Gastroesophageal sphincter (tissue), 4 donors: ENCODE measurements at regions not wholly inside any gene's neighbourhood (a gene's known extent, or its start where the extent isn't known, plus 50 kb on each side); places are given as distances from the start of the nearest gene placed in this dataset.

ENCODE experiments used
- ATAC-seq: fragments of 150-250 bp; one replicate; pipeline ENCODE4 v1.9.1; 2016; ENCODE audit warnings: mild to moderate bottlenecking, moderate library complexity
- H3K27ac ChIP-seq, 4 donors: fragments of 200-600 bp; sonication (generic) in 3 of 4; 1 replicate in 3 of 4; 2 replicates in 1 of 4; pipeline ENCODE4 v1.5.1; 2016 to 2019
- H3K27me3 ChIP-seq: fragments of 200-600 bp; sonication (generic); one replicate; pipeline ENCODE4 v1.5.1; 2019
- H3K36me3 ChIP-seq, 2 donors: fragments of 200-600 bp; sonication (generic); one replicate each; pipeline ENCODE4 v1.5.1; 2019; ENCODE audit warnings: control low read depth in 1 of 2
- H3K4me1 ChIP-seq, 3 donors: fragments of 200-600 bp; sonication (generic); 1 replicate in 2 of 3; 2 replicates in 1 of 3; pipeline ENCODE4 v1.5.1; 2016 to 2019; ENCODE audit warnings: control low read depth in 2 of 3
- H3K4me3 ChIP-seq, 2 donors: fragments of 200-600 bp; sonication (generic); one replicate each; pipeline ENCODE4 v1.5.1; 2019; ENCODE audit warnings: mild to moderate bottlenecking in 1 of 2, moderate library complexity in 1 of 2
- H3K9me3 ChIP-seq, 3 donors: fragments of 200-600 bp; sonication (generic); one replicate each; pipeline ENCODE4 v1.5.1; 2017 to 2019; ENCODE audit warnings: control low read depth in 2 of 3
- EP300 ChIP-seq: sonication (generic); formaldehyde crosslinking; IDR thresholded peaks from one replicate; pipeline ENCODE4 v1.6.1; 2017; ENCODE audit warnings: antibody characterized with exemption, mild to moderate bottlenecking
- POLR2A ChIP-seq, 2 donors: fragments of 450-650 bp; IDR thresholded peaks; one replicate each; pipeline ENCODE4 v1.6.1; 2017; ENCODE audit warnings: antibody characterized with exemption in 2 of 2, mild to moderate bottlenecking in 2 of 2, moderate library complexity in 1 of 2
- POLR2AphosphoS5 ChIP-seq: sonication (generic); formaldehyde crosslinking; IDR thresholded peaks from one replicate; pipeline ENCODE4 v1.6.1; 2017; ENCODE audit warnings: antibody characterized with exemption
- WGBS, 2 donors: methylation state at CpG; one replicate each; pipeline ENCODE4 v1.1.5; 2018; ENCODE audit warnings: low coverage in 1 of 2; 5-methylcytosine and 5-hydroxymethylcytosine counted together
- TF ChIP-seq, protein P1 (sequence below), 4 experiments: fragments of 200-600 bp in 2 of 4; fragments of 450-650 bp in 2 of 4; sonication (generic) in 1 of 4; IDR thresholded peaks; one replicate each; pipeline ENCODE4 v1.5.1; 2017 to 2019; ENCODE audit warnings: antibody characterized with exemption in 4 of 4, mild to moderate bottlenecking in 2 of 4, moderate library complexity in 2 of 4

DNA sequence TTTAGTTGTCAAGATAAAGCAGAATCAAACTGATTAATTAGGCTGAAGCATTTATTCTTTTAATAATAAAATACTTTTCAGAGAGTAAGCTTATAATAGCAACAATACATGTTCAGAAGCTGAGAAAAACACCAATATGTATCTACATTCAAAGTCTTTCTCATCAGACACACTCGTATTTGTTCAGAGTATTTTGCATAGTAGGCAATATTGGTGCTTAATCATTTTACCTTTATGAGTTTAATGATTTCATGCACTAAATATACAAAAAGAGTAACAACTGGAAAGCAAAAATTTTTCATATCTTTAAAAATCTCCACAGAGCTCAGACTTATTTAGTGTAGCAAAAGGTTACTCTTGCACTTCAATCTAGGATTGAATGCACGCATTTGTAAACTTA, 313.9 kb downstream of the ZEB2 start:
- no peaks in the 10 kb centered on the region for H3K27me3 ChIP-seq
- no peak for TF ChIP-seq EP300
- TF ChIP-seq, protein P1, sequence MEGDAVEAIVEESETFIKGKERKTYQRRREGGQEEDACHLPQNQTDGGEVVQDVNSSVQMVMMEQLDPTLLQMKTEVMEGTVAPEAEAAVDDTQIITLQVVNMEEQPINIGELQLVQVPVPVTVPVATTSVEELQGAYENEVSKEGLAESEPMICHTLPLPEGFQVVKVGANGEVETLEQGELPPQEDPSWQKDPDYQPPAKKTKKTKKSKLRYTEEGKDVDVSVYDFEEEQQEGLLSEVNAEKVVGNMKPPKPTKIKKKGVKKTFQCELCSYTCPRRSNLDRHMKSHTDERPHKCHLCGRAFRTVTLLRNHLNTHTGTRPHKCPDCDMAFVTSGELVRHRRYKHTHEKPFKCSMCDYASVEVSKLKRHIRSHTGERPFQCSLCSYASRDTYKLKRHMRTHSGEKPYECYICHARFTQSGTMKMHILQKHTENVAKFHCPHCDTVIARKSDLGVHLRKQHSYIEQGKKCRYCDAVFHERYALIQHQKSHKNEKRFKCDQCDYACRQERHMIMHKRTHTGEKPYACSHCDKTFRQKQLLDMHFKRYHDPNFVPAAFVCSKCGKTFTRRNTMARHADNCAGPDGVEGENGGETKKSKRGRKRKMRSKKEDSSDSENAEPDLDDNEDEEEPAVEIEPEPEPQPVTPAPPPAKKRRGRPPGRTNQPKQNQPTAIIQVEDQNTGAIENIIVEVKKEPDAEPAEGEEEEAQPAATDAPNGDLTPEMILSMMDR (IDR thresholded peaks at IDR 0.05), result no peak
- TF ChIP-seq POLR2A (IDR thresholded peaks at IDR 0.05), result no peak
- no peak for TF ChIP-seq POLR2AphosphoS5
- H3K4me1 ChIP-seq, result no peaks in the 10 kb centered on the region
- no peak for ATAC-seq
- H3K27ac ChIP-seq, result no peak overlapping the region
- no peak overlapping the region for H3K4me3 ChIP-seq
- peaks cover 0 to 21% of the 10 kb centered on the region in 2 donors for H3K36me3 ChIP-seq
- H3K9me3 ChIP-seq, result no peaks in the 10 kb centered on the region
- WGBS, 2 donors, result 93 to 98% methylated on average over 2 of the region's 2 CpGs

- TF ChIP-seq EP300 (no peak), POLR2A (IDR thresholded peaks at IDR 0.05) (no peak), POLR2AphosphoS5 (no peak)
- TF ChIP-seq, protein P1 (IDR thresholded peaks at IDR 0.05), result no peak
- no peaks in the 10 kb centered on the region for H3K4me1 ChIP-seq
- ATAC-seq, result no peak
- H3K27ac ChIP-seq, result no peak overlapping the region
- H3K27me3 ChIP-seq, result no peaks in the 10 kb centered on the region
- WGBS, 2 donors, result 80 to 100% methylated on average over 1 of the region's 1 CpG
- no peak overlapping the region for H3K4me3 ChIP-seq
- H3K36me3 ChIP-seq, result no peaks in the 10 kb centered on the region
- H3K9me3 ChIP-seq, result no peaks in the 10 kb centered on the region
Observed at GRCh38 chr2:144201868-144202468, 318.0 kb downstream of the ZEB2 start.

- no peak for ATAC-seq
Observed at GRCh38 chr2:144201126-144201525, 318.8 kb downstream of the ZEB2 start.

DNA sequence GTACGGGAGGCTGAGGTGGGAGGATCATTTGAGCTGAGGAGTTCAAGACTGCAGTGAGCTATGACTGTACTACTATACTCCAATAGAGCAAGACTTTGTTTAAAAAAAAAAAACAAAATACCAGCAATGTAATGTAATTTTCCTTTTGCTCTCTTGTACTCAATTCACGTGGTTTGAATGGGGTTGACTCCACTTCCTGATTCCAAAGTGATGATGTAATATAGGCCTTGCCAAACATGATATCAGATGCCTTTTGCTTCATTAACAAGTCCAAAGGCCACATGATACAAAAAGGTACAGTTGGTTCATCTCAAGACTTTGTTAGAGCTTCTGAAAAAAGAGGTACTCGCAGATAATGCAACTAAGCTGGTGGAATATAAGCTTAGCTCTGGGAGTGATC, 321.8 kb downstream of the ZEB2 start:
- TF ChIP-seq POLR2AphosphoS5, result no peak
- TF ChIP-seq, protein P1 (IDR thresholded peaks at IDR 0.05), result no peak
- no peak for TF ChIP-seq EP300
- TF ChIP-seq POLR2A (IDR thresholded peaks at IDR 0.05), result no peak
- Histone ChIP-seq H3K9me3 (no peaks in the 10 kb centered on the region), H3K27me3 (no peaks in the 10 kb centered on the region), H3K36me3 (no peaks in the 10 kb centered on the region), H3K27ac (no peak overlapping the region), H3K4me3 (no peak overlapping the region), H3K4me1 (no peaks in the 10 kb centered on the region)
- 75 to 77% methylated on average over 3 of the region's 3 CpGs for WGBS, 2 donors
- no peak for ATAC-seq

More at GRCh38 chr2:144201126-144201525, 318.8 kb downstream of the ZEB2 start:
- Histone ChIP-seq H3K27me3 (no peaks in the 10 kb centered on the region), H3K4me3 (no peak overlapping the region), H3K4me1 (no peaks in the 10 kb centered on the region), H3K9me3 (no peaks in the 10 kb centered on the region), H3K36me3 (no peaks in the 10 kb centered on the region), H3K27ac (no peak overlapping the region)
- 91 to 95% methylated on average over 6 of the region's 6 CpGs for WGBS, 2 donors
- TF ChIP-seq, protein P1 (IDR thresholded peaks at IDR 0.05), result no peak
- TF ChIP-seq EP300 (no peak), POLR2A (IDR thresholded peaks at IDR 0.05) (no peak), POLR2AphosphoS5 (no peak)

DNA sequence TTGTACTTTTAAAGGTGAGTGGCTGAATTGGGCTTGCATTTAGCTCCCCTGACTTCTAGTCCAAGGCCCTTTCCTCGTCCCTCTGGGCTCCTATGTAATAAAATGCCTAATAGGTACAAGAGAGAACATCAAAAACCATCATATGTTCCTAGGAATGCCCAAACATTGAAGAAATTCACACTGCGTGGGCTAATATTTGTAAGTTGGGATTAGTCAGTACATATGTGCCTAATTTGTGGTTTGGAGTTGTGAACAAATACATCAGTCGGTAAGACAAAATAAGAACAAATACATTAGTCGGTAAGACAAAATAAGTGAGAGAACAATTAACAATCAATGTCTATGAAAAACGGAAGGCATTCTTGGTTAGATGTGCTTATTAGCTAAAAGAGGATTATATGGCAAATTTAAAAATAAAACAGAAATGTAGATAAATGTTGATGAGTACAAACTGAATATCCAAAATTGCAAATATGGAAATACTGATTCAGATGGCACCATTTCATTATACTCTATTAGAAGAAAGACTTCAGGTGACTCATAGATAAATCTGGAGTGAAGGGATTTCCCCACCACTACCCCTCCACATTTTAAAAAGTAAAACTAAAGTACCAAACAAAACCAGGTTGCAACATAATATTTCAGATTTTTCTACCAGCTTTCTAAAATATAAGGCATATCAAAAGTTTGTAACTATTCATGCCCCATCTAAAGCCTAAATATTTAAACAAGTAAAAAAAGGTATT, 325.4 kb downstream of the ZEB2 start:
- no peak for ATAC-seq
- H3K27me3 ChIP-seq, result no peaks in the 10 kb centered on the region
- no peaks in the 10 kb centered on the region for H3K9me3 ChIP-seq
- no peak for TF ChIP-seq POLR2AphosphoS5
- TF ChIP-seq EP300, result no peak
- no peak for TF ChIP-seq POLR2A (IDR thresholded peaks at IDR 0.05)
- TF ChIP-seq, protein P1 (IDR thresholded peaks at IDR 0.05), result no peak
- H3K27ac ChIP-seq, result no peak overlapping the region
- WGBS, 2 donors, result 83 to 98% methylated on average over 5 of the region's 5 CpGs
- no peaks in the 10 kb centered on the region for H3K36me3 ChIP-seq
- no peaks in the 10 kb centered on the region for H3K4me1 ChIP-seq
- no peak overlapping the region for H3K4me3 ChIP-seq
